OCI-LY3 (cell line): ENCODE measurements at regions not wholly inside any gene's neighbourhood (a gene's known extent, or its start where the extent isn't known, plus 50 kb on each side); places are given as distances from the start of the nearest gene placed in this dataset.
"Not testable (repeated sequence)": the region's sequence is repeated elsewhere in the genome, so short reads cannot be mapped to it uniquely, and the experiment has no call there.

ENCODE experiments used
- H2AFZ ChIP-seq: fragments of 200-600, 300-600 bp; shearing (Covaris generic); 2 replicates; pipeline ENCODE4 v1.6.0; 2014; ENCODE audit warnings: antibody characterized with exemption, low read depth, low read length
- H3K27ac ChIP-seq: fragments of 200-600, 300-600 bp; sonication (generic); 2 replicates; pipeline ENCODE4 v1.5.1; 2014; ENCODE audit warnings: mild to moderate bottlenecking, low read length, moderate library complexity, mixed read lengths
- H3K27me3 ChIP-seq: fragments of 200-600, 300-600 bp; sonication (generic); 2 replicates; pipeline ENCODE4 v1.6.1; 2014; ENCODE audit warnings: low read depth, low read length, mixed read lengths
- H3K36me3 ChIP-seq: fragments of 200-600, 300-600 bp; sonication (generic); replicated peaks from 2 replicates; pipeline ENCODE3; 2014; ENCODE audit warnings: low read depth, low read length, mixed read lengths
- H3K4me1 ChIP-seq: fragments of 300-600, 200-600 bp; sonication (generic); 2 replicates; pipeline ENCODE4 v1.6.1; 2014; ENCODE audit warnings: low read length, mixed read lengths
- H3K4me2 ChIP-seq: fragments of 200-600, 300-600 bp; sonication (generic); 2 replicates; pipeline ENCODE4 v1.6.1; 2014; ENCODE audit warnings: low read length, mixed read lengths
- H3K4me3 ChIP-seq: fragments of 300-600, 200-600 bp; sonication (generic); 2 replicates; pipeline ENCODE4 v1.5.1; 2014; ENCODE audit warnings: antibody characterized with exemption, mild to moderate bottlenecking, low read length, moderate library complexity
- H3K79me2 ChIP-seq: fragments of 300-600, 200-600 bp; shearing (Covaris generic); 2 replicates; pipeline ENCODE4 v1.6.1; 2014; ENCODE audit warnings: mild to moderate bottlenecking, low read length, mixed read lengths
- H3K9ac ChIP-seq: fragments of 300-600, 200-600 bp; shearing (Covaris generic); 2 replicates; pipeline ENCODE4 v1.6.0; 2014; ENCODE audit warnings: mild to moderate bottlenecking, low read length, moderate library complexity
- H3K9me3 ChIP-seq: fragments of 200-600, 300-600 bp; shearing (Covaris generic); 2 replicates; pipeline ENCODE4 v1.6.1; 2014; ENCODE audit warnings: low read length, mixed read lengths; ENCODE audit not compliant: insufficient read depth
- H4K20me1 ChIP-seq: fragments of 200-600, 300-600 bp; sonication (generic); 2 replicates; pipeline ENCODE4 v1.6.1; 2016; ENCODE audit warnings: low read length, mixed read lengths; ENCODE audit not compliant: insufficient read depth
- CTCF ChIP-seq: fragments of 200-600, 300-600 bp; sonication (generic); IDR thresholded peaks from 2 replicates; pipeline ENCODE4 v1.5.1; 2014; ENCODE audit warnings: antibody characterized with exemption, low read length, low read depth
- EZH2phosphoT487 ChIP-seq: fragments of 200-600 bp; shearing (Covaris generic); IDR thresholded peaks from 2 replicates; pipeline ENCODE4 v1.6.1; 2018; ENCODE audit warnings: antibody characterized with exemption, mixed run types, low read depth

GRCh38 chr16:22641131-22641628 lies 130.5 kb downstream of the NPIPB5 start:
- Histone ChIP-seq H3K4me3 (no peak overlapping the region), H2AFZ (no peak overlapping the region), H3K9me3 (no peaks in the 10 kb centered on the region), H3K9ac (no peak overlapping the region), H3K4me1 (no peaks in the 10 kb centered on the region), H4K20me1 (no peaks in the 10 kb centered on the region), H3K27me3 (peaks cover 49% of the 10 kb centered on the region), H3K27ac (no peak overlapping the region), H3K36me3 (no peaks in the 10 kb centered on the region), H3K79me2 (no peaks in the 10 kb centered on the region), H3K4me2 (no peak overlapping the region)
- TF ChIP-seq CTCF (no peak), EZH2phosphoT487 (no peak)

- Histone ChIP-seq H4K20me1 (no peaks in the 10 kb centered on the region), H3K27me3 (peaks cover 53% of the 10 kb centered on the region), H3K9ac (no peak overlapping the region), H3K79me2 (no peaks in the 10 kb centered on the region), H2AFZ (no peak overlapping the region), H3K4me2 (no peak overlapping the region), H3K4me3 (no peak overlapping the region), H3K36me3 (no peaks in the 10 kb centered on the region), H3K4me1 (no peaks in the 10 kb centered on the region), H3K27ac (no peak overlapping the region), H3K9me3 (no peaks in the 10 kb centered on the region)
- TF ChIP-seq EZH2phosphoT487 (no peak), CTCF (no peak)
Measured at GRCh38 chr16:22642416-22643088, 131.9 kb downstream of the NPIPB5 start.

GRCh38 chr16:22643203-22643602 lies 132.5 kb downstream of the NPIPB5 start:
- H3K36me3 ChIP-seq, H3K27ac ChIP-seq, H3K9me3 ChIP-seq, H3K79me2 ChIP-seq, H3K4me1 ChIP-seq, H2AFZ ChIP-seq, H3K4me3 ChIP-seq, H3K9ac ChIP-seq, H4K20me1 ChIP-seq, H3K4me2 ChIP-seq: not testable (repeated sequence)
- H3K27me3 ChIP-seq = peaks cover 59% of the 10 kb centered on the region

- Histone ChIP-seq H3K9ac (no peak overlapping the region), H3K27me3 (peaks cover 66% of the 10 kb centered on the region), H3K27ac (no peak overlapping the region), H2AFZ (no peak overlapping the region), H3K4me2 (no peak overlapping the region), H3K79me2 (no peaks in the 10 kb centered on the region), H3K36me3 (no peaks in the 10 kb centered on the region), H3K4me3 (no peak overlapping the region), H3K9me3 (no peaks in the 10 kb centered on the region), H3K4me1 (no peaks in the 10 kb centered on the region), H4K20me1 (no peaks in the 10 kb centered on the region)
- TF ChIP-seq EZH2phosphoT487 (no peak), CTCF (no peak)
Measured at GRCh38 chr16:22643886-22644285, 133.2 kb downstream of the NPIPB5 start.
